ENCODE measurements at regions not wholly inside any gene's neighbourhood (a gene's known extent, or its start where the extent isn't known, plus 50 kb on each side); places are given as distances from the start of the nearest gene placed in this dataset.

GRCh38 chr5:174489920-174490597 is 234.3 kb upstream of the MSX2 start:
- TF ChIP-seq CTCF (IDR thresholded peaks at IDR 0.05; ENCODE audit: poor library complexity) (no peak), EZH2 (IDR thresholded peaks at IDR 0.05; ENCODE audit: borderline replicate concordance) (no peak)
